GM23338 (cell line): ENCODE measurements at regions not wholly inside any gene's neighbourhood (a gene's known extent, or its start where the extent isn't known, plus 50 kb on each side); places are given as distances from the start of the nearest gene placed in this dataset.

Experiments used
- CTCF ChIP-seq, 2 experiments: fragments of 200-600 bp in 1 of 2; sonication (generic) in 1 of 2; conservative IDR thresholded peaks; 2 replicates each; pipeline versions ENCODE4 v1.5.1 to v1.6.1; 2016 to 2017; ENCODE audit warnings: antibody characterized with exemption in 2 of 2, low read depth in 2 of 2, mild to moderate bottlenecking in 2 of 2, moderate library complexity in 1 of 2
- EZH2 ChIP-seq: fragments of 200-600 bp; sonication (generic); IDR thresholded peaks from one replicate; pipeline ENCODE4 v1.8.0; 2017; ENCODE audit warnings: antibody characterized with exemption, mild to moderate bottlenecking, low read depth; ENCODE audit not compliant: unreplicated experiment
- EZH2phosphoT487 ChIP-seq: fragments of 200-600 bp; sonication (generic); IDR thresholded peaks from one replicate; pipeline ENCODE4 v1.8.1; 2018; ENCODE audit warnings: antibody characterized with exemption; ENCODE audit not compliant: unreplicated experiment
- JUNB ChIP-seq: IDR thresholded peaks from one replicate; pipeline ENCODE4 v1.6.1; 2016; ENCODE audit warnings: antibody characterized with exemption; ENCODE audit not compliant: unreplicated experiment
- POLR2AphosphoS5 ChIP-seq: IDR thresholded peaks from 2 replicates; pipeline ENCODE4 v1.6.1; 2016; ENCODE audit warnings: antibody characterized with exemption, low read depth
- REST ChIP-seq: IDR thresholded peaks from one replicate; pipeline ENCODE4 v1.6.1; 2018; ENCODE audit warnings: antibody characterized with exemption; ENCODE audit not compliant: unreplicated experiment

DNA sequence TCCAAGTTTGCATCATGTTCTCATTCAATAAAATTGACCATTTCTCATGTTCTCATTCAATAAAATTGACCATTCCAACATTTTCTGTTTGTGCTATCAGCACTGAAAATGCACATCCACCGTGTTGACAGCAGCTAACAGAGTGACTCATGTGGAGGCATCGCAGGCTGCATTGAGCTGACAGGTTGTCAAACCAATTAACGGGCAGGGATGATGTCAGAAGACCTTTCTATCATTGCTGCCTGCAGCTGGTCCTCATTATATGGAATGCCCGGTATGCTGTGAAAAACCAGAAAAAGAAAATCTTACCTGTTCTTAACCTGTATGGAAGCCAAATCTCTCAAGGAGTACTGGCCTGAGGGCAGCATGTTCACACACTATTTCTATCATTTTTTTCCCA is 202.0 kb downstream of the SMIM20 start:
- TF ChIP-seq POLR2AphosphoS5: no peak
- TF ChIP-seq CTCF (conservative IDR thresholded peaks at IDR 0.05; ENCODE audit: low read depth in 2 of 2): no peak
- no peak for TF ChIP-seq EZH2phosphoT487
- TF ChIP-seq REST: no peak
- no peak for TF ChIP-seq JUNB
- no peak for TF ChIP-seq EZH2
